ENCODE measurements at regions not wholly inside any gene's neighbourhood (a gene's known extent, or its start where the extent isn't known, plus 50 kb on each side); places are given as distances from the start of the nearest gene placed in this dataset.

DNA sequence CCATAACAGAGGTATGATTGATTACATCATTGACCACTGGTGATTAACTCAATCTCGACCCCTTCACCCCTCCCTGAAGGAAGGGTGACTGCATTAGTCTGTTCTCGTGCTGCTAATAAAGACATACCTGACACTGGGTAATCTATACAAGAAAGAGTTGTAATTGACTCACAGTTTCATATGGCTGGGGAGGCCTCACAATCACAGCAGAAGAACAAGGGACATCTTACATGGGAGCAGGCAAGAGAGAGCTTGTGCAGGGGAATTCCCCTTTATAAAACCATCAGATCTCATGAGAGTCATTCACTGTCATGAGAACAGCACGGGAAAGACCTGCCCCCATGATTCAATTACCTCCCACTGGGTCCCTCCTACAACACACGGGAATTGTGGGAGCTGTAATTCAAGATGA is 55.9 kb upstream of the TMCC3 start:
- Histone ChIP-seq H3K4me1 (ENCODE audit: insufficient read depth, low read length) (no peaks in the 10 kb centered on the region), H3K9me3 (ENCODE audit: control insufficient read depth, insufficient read depth, low read length) (no peaks in the 10 kb centered on the region), H3K36me3 (ENCODE audit: insufficient read depth, low read length) (no peaks in the 10 kb centered on the region), H3K9ac (ENCODE audit: low read depth, low read length) (no peak overlapping the region)

DNA sequence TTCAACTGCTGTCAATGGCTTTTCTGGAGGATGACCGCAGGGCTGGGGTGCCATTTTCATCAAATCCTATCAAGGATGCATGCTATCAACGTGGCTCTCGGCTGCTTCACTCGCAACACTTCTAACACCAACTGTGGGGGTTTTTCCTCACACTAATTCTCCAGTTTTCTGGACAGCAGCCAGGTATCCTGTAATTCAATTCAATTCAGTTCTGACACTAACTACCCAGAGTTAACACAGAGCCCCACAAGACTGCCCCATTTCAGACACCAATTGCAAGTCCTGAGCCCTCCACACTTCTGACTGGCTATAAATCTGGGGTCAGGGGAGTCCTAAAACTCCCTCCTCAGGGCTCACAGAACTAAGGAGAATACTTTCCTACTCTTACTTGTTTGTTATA is 55.3 kb upstream of the TMCC3 start:
- Histone ChIP-seq H3K9me3 (ENCODE audit: control insufficient read depth, insufficient read depth, low read length) (no peaks in the 10 kb centered on the region), H3K4me1 (ENCODE audit: insufficient read depth, low read length) (no peaks in the 10 kb centered on the region), H3K9ac (ENCODE audit: low read depth, low read length) (no peak overlapping the region), H3K36me3 (ENCODE audit: insufficient read depth, low read length) (no peaks in the 10 kb centered on the region)

DNA sequence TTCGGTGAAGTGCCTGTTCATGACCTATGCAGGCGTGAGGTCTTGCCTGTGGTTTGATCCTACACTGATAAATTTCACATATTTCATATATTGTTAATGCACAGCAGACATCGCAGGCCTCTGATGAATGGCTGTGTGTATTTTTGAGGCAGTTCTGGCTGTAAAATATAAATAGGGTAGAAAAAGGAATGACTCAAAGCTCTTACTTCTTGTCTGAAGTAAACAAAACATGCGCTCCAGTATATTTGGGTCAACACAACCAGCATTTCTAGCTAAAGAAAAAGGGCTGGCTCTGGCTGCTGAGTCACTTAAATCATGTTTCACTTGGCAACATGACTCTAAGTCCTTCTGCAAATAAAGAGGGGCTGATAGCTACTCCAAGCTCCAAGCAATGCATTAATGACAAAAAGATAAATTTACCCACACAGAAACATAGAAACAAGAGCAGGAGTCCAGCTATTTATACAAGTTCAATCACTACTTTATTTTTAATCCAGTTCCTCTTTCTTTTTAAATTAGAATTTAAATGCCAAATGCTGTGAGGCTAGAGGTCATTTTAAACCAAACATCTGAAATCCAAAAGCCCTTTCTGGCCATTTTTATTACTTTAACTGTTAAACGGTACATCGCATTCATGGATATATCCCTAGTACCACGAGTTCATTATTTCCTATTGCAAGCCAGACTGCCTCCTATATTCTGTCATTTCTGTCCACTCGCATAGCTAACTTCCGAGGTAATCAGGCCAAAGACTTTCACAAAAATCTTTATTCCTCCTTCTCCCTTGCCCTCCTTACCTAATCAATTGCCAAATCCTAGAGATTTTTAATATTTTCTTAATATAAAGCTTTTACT is 54.3 kb upstream of the TMCC3 start:
- H3K36me3 ChIP-seq (ENCODE audit: insufficient read depth, low read length): no peaks in the 10 kb centered on the region

DNA sequence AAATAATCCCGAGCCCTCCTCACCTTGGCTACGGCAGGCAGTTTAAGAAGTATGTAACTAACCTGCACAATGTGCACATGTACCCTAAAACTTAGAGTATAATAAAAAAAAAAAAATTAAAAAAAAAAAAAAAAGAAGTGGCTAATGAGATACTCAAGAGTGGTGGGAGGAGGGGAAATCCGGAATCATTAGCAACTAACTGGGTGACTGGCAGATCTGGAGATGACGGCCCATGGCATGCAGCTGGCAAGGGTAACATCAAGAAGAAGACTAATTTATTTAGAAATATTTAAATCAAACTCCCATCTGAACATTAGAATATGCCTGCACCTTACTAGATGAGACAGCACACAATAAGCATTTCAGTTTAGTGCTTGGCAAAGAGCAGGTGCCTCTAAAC is 52.3 kb upstream of the TMCC3 start:
- Histone ChIP-seq H3K36me3 (ENCODE audit: insufficient read depth, low read length) (no peaks in the 10 kb centered on the region), H3K4me1 (ENCODE audit: insufficient read depth, low read length) (no peaks in the 10 kb centered on the region), H3K9ac (ENCODE audit: low read depth, low read length) (no peak overlapping the region), H3K9me3 (ENCODE audit: control insufficient read depth, insufficient read depth, low read length) (no peaks in the 10 kb centered on the region)

More for the DNA sequence above, 54.3 kb upstream of the TMCC3 start:
- Histone ChIP-seq H3K4me1 (ENCODE audit: insufficient read depth, low read length) (no peaks in the 10 kb centered on the region), H3K9ac (ENCODE audit: low read depth, low read length) (no peak overlapping the region), H3K9me3 (ENCODE audit: control insufficient read depth, insufficient read depth, low read length) (no peaks in the 10 kb centered on the region)

DNA sequence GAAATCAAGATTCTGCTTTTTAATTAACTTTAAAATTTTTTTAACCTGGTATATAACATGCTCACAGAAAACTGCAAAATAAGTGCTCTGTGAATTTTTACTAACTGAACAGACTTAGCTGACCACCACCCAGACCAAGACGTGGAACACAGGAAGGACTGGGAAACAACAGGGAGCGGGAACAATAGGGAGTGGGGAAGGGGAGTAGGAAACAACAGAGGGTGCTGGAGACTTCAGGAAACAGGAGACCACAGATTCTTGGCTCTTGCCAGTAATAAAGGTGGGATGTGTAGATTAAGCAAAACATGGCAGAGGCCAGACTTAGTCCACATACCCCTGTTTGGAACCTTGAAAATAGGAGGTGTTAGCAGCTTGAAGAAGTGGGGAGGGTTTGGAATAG is 51.4 kb upstream of the TMCC3 start:
- H3K36me3 ChIP-seq (ENCODE audit: insufficient read depth, low read length): no peaks in the 10 kb centered on the region
- no peak overlapping the region for H3K9ac ChIP-seq (ENCODE audit: low read depth, low read length)
- H3K4me1 ChIP-seq (ENCODE audit: insufficient read depth, low read length): no peaks in the 10 kb centered on the region
- no peaks in the 10 kb centered on the region for H3K9me3 ChIP-seq (ENCODE audit: control insufficient read depth, insufficient read depth, low read length)

DNA sequence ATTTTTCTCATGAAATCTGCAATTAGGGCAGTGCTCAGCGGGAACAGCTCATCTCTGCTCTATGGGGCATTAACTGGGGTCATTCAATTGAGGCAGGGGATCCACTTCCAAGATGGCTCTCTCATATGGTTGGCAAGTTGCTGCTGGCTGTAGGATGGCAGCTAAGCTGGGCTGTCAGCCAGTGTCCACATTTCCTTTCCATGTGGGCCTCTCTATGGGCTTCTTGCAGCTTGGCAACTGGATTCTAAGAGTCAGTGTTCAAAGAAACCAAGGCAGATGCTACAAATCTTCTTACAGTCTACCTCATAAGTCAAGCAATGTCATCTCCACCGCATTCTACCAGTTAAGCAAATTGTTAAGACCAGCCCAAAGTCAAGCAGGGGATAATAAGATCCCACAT is 50.3 kb upstream of the TMCC3 start:
- Histone ChIP-seq H3K4me1 (ENCODE audit: insufficient read depth, low read length) (no peaks in the 10 kb centered on the region), H3K36me3 (ENCODE audit: insufficient read depth, low read length) (no peaks in the 10 kb centered on the region), H3K9ac (ENCODE audit: low read depth, low read length) (no peak overlapping the region), H3K9me3 (ENCODE audit: control insufficient read depth, insufficient read depth, low read length) (no peaks in the 10 kb centered on the region)
